HepG2 (cell line): ENCODE measurements at regions not wholly inside any gene's neighbourhood (a gene's known extent, or its start where the extent isn't known, plus 50 kb on each side); places are given as distances from the start of the nearest gene placed in this dataset.

Source experiments
- ATAC-seq: fragments of 200-7000 bp; cut with Tn5 transposase; 3 replicates; pipeline ENCODE4 v1.9.1; 2020; ENCODE audit warnings: mild to moderate bottlenecking, moderate library complexity
- BruUV-seq: library from RNA; stranded (reverse); fragments of 400-500 nt; replicated peaks from 2 replicates; lab custom pipeline; 2021; lab: Mats Ljungman, UMichigan
- CTCF ChIA-PET: fragments of 300-600 bp; formaldehyde crosslinking; extraction: SDS; loops from one replicate; lab custom pipeline; 2021; ENCODE audit warnings: low total read pairs, inconsistent platforms, low intra/inter-chr PET ratio; lab: Yijun Ruan, JAX
- POLR2A ChIA-PET: fragments of 350-600 bp; sonication (Branson Sonifier 250); formaldehyde crosslinking; loops from one replicate; lab custom pipeline; 2020; ENCODE audit warnings: antibody characterized with exemption, inconsistent platforms; lab: Yijun Ruan, JAX
- DNase-seq: peaks from one replicate; pipeline ENCODE4 v3.0.0-alpha.2; 2015; ENCODE audit warnings: low spot score
- FAIRE-seq: peaks from 3 replicates; lab custom pipeline; 2011; peaks lifted over from hg19 to GRCh38; lab: Jason Lieb, UNC
- H2AFZ ChIP-seq: one replicate; pipeline ENCODE4 v1.6.1; 2011; ENCODE audit warnings: low read length, inconsistent platforms
- H3K27ac ChIP-seq: fragments of 300-600 bp; 3 replicates; pipeline ENCODE4 v1.8.0; 2011; ENCODE audit warnings: mixed run types, mild to moderate bottlenecking, mixed read lengths, low read length, inconsistent platforms; ENCODE audit not compliant: insufficient read depth; ENCODE audit errors: extremely low read length
- H3K27me3 ChIP-seq, 2 experiments: fragments of 200-600 bp in 1 of 2; 2 replicates in 1 of 2; 3 replicates in 1 of 2; pipeline versions ENCODE4 v1.6.0 to v1.8.0; 2011; ENCODE audit warnings: low read length in 2 of 2, mild to moderate bottlenecking in 2 of 2, moderate library complexity in 2 of 2, inconsistent platforms in 1 of 2; ENCODE audit not compliant: insufficient read depth in 2 of 2, control insufficient read depth in 1 of 2
- H3K36me3 ChIP-seq, 2 experiments: fragments of 200-600 bp in 1 of 2; replicated peaks in 1 of 2; 2 replicates in 1 of 2; 3 replicates in 1 of 2; pipeline versions ENCODE4 v1.5.1 to v1.8.0; 2011; ENCODE audit warnings: low read length in 2 of 2, inconsistent platforms in 1 of 2; ENCODE audit not compliant: insufficient read depth in 2 of 2, control insufficient read depth in 1 of 2
- H3K4me1 ChIP-seq: 2 replicates; pipeline ENCODE4 v1.5.1; 2012; ENCODE audit warnings: low read length, inconsistent platforms; ENCODE audit not compliant: insufficient read depth
- H3K4me2 ChIP-seq: 2 replicates; pipeline ENCODE4 v1.6.0; 2011; ENCODE audit warnings: low read depth, low read length, inconsistent platforms
- H3K4me3 ChIP-seq, 3 experiments: fragments of 200-600 bp in 1 of 3; sonication (generic), shearing (Covaris generic) in 1 of 3; replicated peaks in 1 of 3; 2 replicates each; pipeline ENCODE4 v1.5.1; 2011 to 2016; ENCODE audit warnings: low read length in 3 of 3, inconsistent platforms in 2 of 3, low read depth in 2 of 3, mild to moderate bottlenecking in 2 of 3, control low read depth in 1 of 3, mixed read lengths in 1 of 3; ENCODE audit not compliant: insufficient read depth in 1 of 3
- H3K79me2 ChIP-seq: one replicate; pipeline ENCODE4 v1.6.1; 2011; ENCODE audit warnings: low read length, inconsistent platforms; ENCODE audit not compliant: insufficient read depth
- H3K9ac ChIP-seq: 2 replicates; pipeline ENCODE4 v1.6.0; 2011; ENCODE audit warnings: mild to moderate bottlenecking, low read depth, low read length, inconsistent platforms; ENCODE audit not compliant: insufficient read depth
- H3K9me3 ChIP-seq: 2 replicates; pipeline ENCODE4 v1.5.1; 2012; ENCODE audit warnings: mild to moderate bottlenecking, low read length
- H4K20me1 ChIP-seq: 2 replicates; pipeline ENCODE4 v1.6.0; 2011; ENCODE audit warnings: inconsistent platforms, mild to moderate bottlenecking, low read length, moderate library complexity; ENCODE audit not compliant: insufficient read depth
- HDAC1 ChIP-seq: sonication (generic); formaldehyde crosslinking; IDR thresholded peaks from 2 replicates; pipeline ENCODE4 v1.5.1; 2020; ENCODE audit warnings: mild to moderate bottlenecking, missing genetic modification reagents
- HNRNPLL ChIP-seq: fragments of 200-400 bp; formaldehyde crosslinking; IDR thresholded peaks from 2 replicates; pipeline ENCODE4 v1.6.1; 2017; ENCODE audit warnings: mild to moderate bottlenecking, low read depth, low read length; ENCODE audit not compliant: poor library complexity, severe bottlenecking
- NR3C1 ChIP-seq: sonication (generic); formaldehyde crosslinking; IDR thresholded peaks from 2 replicates; pipeline ENCODE4 v1.4.0; 2020; ENCODE audit warnings: missing genetic modification reagents
- SRSF4 ChIP-seq: fragments of 200-400 bp; formaldehyde crosslinking; IDR thresholded peaks from one replicate; pipeline ENCODE4 v1.6.1; 2018; ENCODE audit warnings: mild to moderate bottlenecking, low read depth, low read length, moderate library complexity; ENCODE audit not compliant: poor library complexity, severe bottlenecking
- ZGPAT ChIP-seq: IDR thresholded peaks from 2 replicates; pipeline ENCODE4 v1.6.1; 2016; ENCODE audit warnings: mild to moderate bottlenecking
- ZNF282 ChIP-seq: fragments of 450-650 bp; IDR thresholded peaks from 2 replicates; pipeline ENCODE4 v1.6.1; 2018; ENCODE audit not compliant: partially characterized antibody
- ZNF362 ChIP-seq: sonication (generic); formaldehyde crosslinking; IDR thresholded peaks from 2 replicates; pipeline ENCODE4 v1.4.0; 2020; ENCODE audit warnings: missing genetic modification reagents, mild to moderate bottlenecking, borderline replicate concordance
- ZNF543 ChIP-seq: sonication (generic); formaldehyde crosslinking; IDR thresholded peaks from 2 replicates; pipeline ENCODE4 v1.4.0; 2020; ENCODE audit warnings: mild to moderate bottlenecking, missing genetic modification reagents
- ZNF703 ChIP-seq: sonication (generic); formaldehyde crosslinking; IDR thresholded peaks from 2 replicates; pipeline ENCODE4 v1.5.1; 2020; ENCODE audit warnings: missing genetic modification reagents, mild to moderate bottlenecking, moderate library complexity, borderline replicate concordance
- ZNF766 ChIP-seq: sonication (generic); formaldehyde crosslinking; IDR thresholded peaks from 2 replicates; pipeline ENCODE4 v1.5.0; 2020; ENCODE audit warnings: missing genetic modification reagents, borderline replicate concordance
- WGBS: methylation state at CpG from one replicate; pipeline ENCODE4 v1.1.6; 2017; ENCODE audit warnings: low lambda C conversion rate; 5-methylcytosine and 5-hydroxymethylcytosine counted together
- in situ Hi-C: cut with HindIII; loops from 2 replicates; pipeline ENCODE4 v1.10.0; 2017; ENCODE audit warnings: low pct_unique_long_range_greater_than_20kb; ENCODE audit not compliant: extremely low pct_ligation_motif_present
- intact Hi-C: fragments of 100-400 bp; cut with micrococcal nuclease; formaldehyde crosslinking; loops from one replicate; pipeline ENCODE4 v1.10.0; 2022; ENCODE audit not compliant: unreplicated experiment

GRCh38 chr7:48786951-48787350 lies 137.4 kb upstream of the CDC14C start (continued):
- TF ChIP-seq ZGPAT (CRISPR knock-in tag): no peak
- TF ChIP-seq ZNF362: no peak
- TF ChIP-seq HNRNPLL: no peak
- TF ChIP-seq ZNF766 (CRISPR knock-in tag): no peak
- TF ChIP-seq SRSF4: no peak
- no peak for TF ChIP-seq HDAC1 (CRISPR knock-in tag)
- TF ChIP-seq NR3C1 (CRISPR knock-in tag): no peak

- no peaks in the 10 kb centered on the region for H3K27me3 ChIP-seq
- H3K36me3 ChIP-seq: no peaks in the 10 kb centered on the region
- ATAC-seq (no peak), FAIRE-seq (no peak), DNase-seq (no peak)
- H3K79me2 ChIP-seq: no peaks in the 10 kb centered on the region
- H3K9me3 ChIP-seq: no peaks in the 10 kb centered on the region
- no peak overlapping the region for H3K9ac ChIP-seq
- H3K4me1 ChIP-seq: no peaks in the 10 kb centered on the region
- in situ Hi-C loops (no loop called here), intact Hi-C loops (no loop called here)
- H4K20me1 ChIP-seq: no peaks in the 10 kb centered on the region
- POLR2A ChIA-PET: no interaction called here
- CTCF ChIA-PET: no interaction called here
- no peak overlapping the region for H3K4me2 ChIP-seq
- 1% methylated on average over 2 of the region's 2 CpGs for WGBS
- no peak overlapping the region for H2AFZ ChIP-seq
- TF ChIP-seq ZNF703: no peak
- no peak for TF ChIP-seq ZNF543 (CRISPR knock-in tag)
- no peak for TF ChIP-seq ZNF282
- no peak overlapping the region for H3K27ac ChIP-seq
- BruUV-seq: no TSS peak
- no peak overlapping the region for H3K4me3 ChIP-seq
Observed at GRCh38 chr7:48803250-48803649, 121.1 kb upstream of the CDC14C start.
